GM23338 (cell line): ENCODE measurements at regions not wholly inside any gene's neighbourhood (a gene's known extent, or its start where the extent isn't known, plus 50 kb on each side); places are given as distances from the start of the nearest gene placed in this dataset.

ENCODE experiments used
- ATAC-seq: fragments of 200-7000 bp; cut with Tn5 transposase; 3 replicates; pipeline ENCODE4 v1.9.1; 2020
- DNase-seq: peaks from one replicate; pipeline ENCODE4 v3.0.0-alpha.2; 2015; ENCODE audit warnings: low spot score
- H2AFZ ChIP-seq: fragments of 200-600 bp; sonication (generic); 2 replicates; pipeline ENCODE4 v1.8.0; 2016; ENCODE audit warnings: antibody characterized with exemption, mild to moderate bottlenecking, moderate library complexity
- H3F3A ChIP-seq: fragments of 200-600 bp; sonication (generic); replicated peaks from 2 replicates; pipeline ENCODE4 v1.8.0; 2017; ENCODE audit warnings: antibody characterized with exemption, mixed run types, low read depth
- H3K27ac ChIP-seq: fragments of 200-600 bp; sonication (generic); 2 replicates; pipeline ENCODE4 v1.6.1; 2016; ENCODE audit warnings: low read depth
- H3K27me3 ChIP-seq: fragments of 200-600 bp; sonication (generic); 2 replicates; pipeline ENCODE4 v1.8.0; 2016; ENCODE audit warnings: mild to moderate bottlenecking, mixed run types, moderate library complexity; ENCODE audit not compliant: insufficient read depth
- H3K36me3 ChIP-seq: fragments of 200-600 bp; sonication (generic); 2 replicates; pipeline ENCODE4 v1.8.0; 2016; ENCODE audit warnings: mild to moderate bottlenecking; ENCODE audit not compliant: insufficient read depth
- H3K4me1 ChIP-seq: fragments of 200-600 bp; sonication (generic); 2 replicates; pipeline ENCODE4 v1.8.0; 2016; ENCODE audit warnings: mild to moderate bottlenecking, moderate library complexity; ENCODE audit not compliant: insufficient read depth
- H3K4me2 ChIP-seq: fragments of 200-600 bp; sonication (generic); 2 replicates; pipeline ENCODE4 v1.7.1; 2017; ENCODE audit warnings: mixed run types
- H3K4me3 ChIP-seq: fragments of 200-600 bp; sonication (generic); 2 replicates; pipeline ENCODE4 v1.6.1; 2016; ENCODE audit warnings: mixed run types
- H3K79me2 ChIP-seq: fragments of 200-600 bp; sonication (generic); replicated peaks from 2 replicates; pipeline ENCODE4 v1.8.0; 2017; ENCODE audit warnings: mild to moderate bottlenecking; ENCODE audit not compliant: insufficient read depth
- H3K9me2 ChIP-seq: fragments of 200-600 bp; sonication (generic); 2 replicates; pipeline ENCODE4 v1.8.0; 2017; ENCODE audit not compliant: insufficient read depth
- H4K20me1 ChIP-seq: fragments of 200-600 bp; sonication (generic); replicated peaks from 2 replicates; pipeline ENCODE4 v1.8.0; 2017; ENCODE audit warnings: mild to moderate bottlenecking; ENCODE audit not compliant: insufficient read depth
- H3K27ac Mint-ChIP-seq: 2 replicates; pipeline ENCODE4 v1.8.0; 2020; ENCODE audit warnings: inconsistent platforms, mild to moderate bottlenecking, moderate library complexity, mixed read lengths
- H3K27me3 Mint-ChIP-seq: 3 replicates; pipeline ENCODE4 v1.8.0; 2022; ENCODE audit warnings: low read depth, mild to moderate bottlenecking, moderate library complexity, mixed read lengths, inconsistent platforms; ENCODE audit not compliant: insufficient read depth, poor library complexity
- H3K36me3 Mint-ChIP-seq: 3 replicates; pipeline ENCODE4 v1.8.0; 2021; ENCODE audit warnings: low read depth, mild to moderate bottlenecking, inconsistent platforms, moderate library complexity, mixed read lengths
- H3K4me1 Mint-ChIP-seq: 3 replicates; pipeline ENCODE4 v1.8.0; 2020; ENCODE audit warnings: mild to moderate bottlenecking, inconsistent platforms, mixed read lengths
- H3K4me3 Mint-ChIP-seq: 3 replicates; pipeline ENCODE4 v1.8.0; 2021; ENCODE audit warnings: moderate library complexity, mild to moderate bottlenecking, inconsistent platforms, mixed read lengths
- H3K9me3 Mint-ChIP-seq: 3 replicates; pipeline ENCODE4 v1.8.0; 2020; ENCODE audit warnings: moderate library complexity, mild to moderate bottlenecking, inconsistent platforms, mixed read lengths
- CREB1 ChIP-seq: fragments of 250-450 bp; sonication (Bioruptor Pico); IDR thresholded peaks from 2 replicates; pipeline ENCODE4 v1.5.0; 2020; ENCODE audit warnings: low read depth, mild to moderate bottlenecking, moderate library complexity
- CTCF ChIP-seq, 2 experiments: fragments of 200-600 bp in 1 of 2; sonication (generic) in 1 of 2; conservative IDR thresholded peaks; 2 replicates each; pipeline versions ENCODE4 v1.5.1 to v1.6.1; 2016 to 2017; ENCODE audit warnings: antibody characterized with exemption in 2 of 2, low read depth in 2 of 2, mild to moderate bottlenecking in 2 of 2, moderate library complexity in 1 of 2
- JUNB ChIP-seq: IDR thresholded peaks from one replicate; pipeline ENCODE4 v1.6.1; 2016; ENCODE audit warnings: antibody characterized with exemption; ENCODE audit not compliant: unreplicated experiment
- NANOG ChIP-seq: IDR thresholded peaks from 2 replicates; pipeline ENCODE4 v1.6.1; 2016; ENCODE audit warnings: antibody characterized with exemption, borderline replicate concordance
- POLR2AphosphoS5 ChIP-seq: IDR thresholded peaks from 2 replicates; pipeline ENCODE4 v1.6.1; 2016; ENCODE audit warnings: antibody characterized with exemption, low read depth
- REST ChIP-seq: IDR thresholded peaks from one replicate; pipeline ENCODE4 v1.6.1; 2018; ENCODE audit warnings: antibody characterized with exemption; ENCODE audit not compliant: unreplicated experiment
- STAT1 ChIP-seq: IDR thresholded peaks from one replicate; pipeline ENCODE4 v1.6.1; 2016; ENCODE audit warnings: antibody characterized with exemption; ENCODE audit not compliant: unreplicated experiment
- ZNF114 ChIP-seq: fragments of 250-450 bp; sonication (Bioruptor Pico); IDR thresholded peaks from 2 replicates; pipeline ENCODE4 v1.5.0; 2020; ENCODE audit warnings: mild to moderate bottlenecking, moderate library complexity

- Histone ChIP-seq H3K79me2 (no peaks in the 10 kb centered on the region), H3K4me2 (no peak overlapping the region), H2AFZ (no peak overlapping the region), H3K4me1 (peaks cover 14% of the 10 kb centered on the region), H4K20me1 (no peaks in the 10 kb centered on the region), H3K9me2 (peaks cover 15% of the 10 kb centered on the region; the same call in 1 of the 2 replicates), H3K4me3 (no peak overlapping the region), H3F3A (no peaks in the 10 kb centered on the region), H3K27me3 (no peaks in the 10 kb centered on the region), H3K27ac (no peak overlapping the region), H3K36me3 (no peaks in the 10 kb centered on the region)
- Mint-ChIP-seq H3K36me3 (peaks cover 4% of the 10 kb centered on the region; the same call in 2 of the 3 replicates), H3K27ac (no peak overlapping the region), H3K4me3 (no peak overlapping the region), H3K27me3 (peaks cover 2% of the 10 kb centered on the region), H3K9me3 (no peaks in the 10 kb centered on the region), H3K4me1 (peaks cover 15% of the 10 kb centered on the region; the same call in 2 of the 3 replicates)
- TF ChIP-seq CTCF (conservative IDR thresholded peaks at IDR 0.05; ENCODE audit: low read depth in 2 of 2) (no peak), STAT1 (no peak), JUNB (no peak), REST (no peak), NANOG (no peak), POLR2AphosphoS5 (no peak)
- DNase-seq (no peak), ATAC-seq (no peak)
Observed at GRCh38 chr9:24385077-24385476, 160.6 kb downstream of the IZUMO3 start.

GRCh38 chr9:24382566-24382965, 163.1 kb downstream of the IZUMO3 start:
- no peak overlapping the region for H3K27ac Mint-ChIP-seq
- DNase-seq (no peak), ATAC-seq (no peak)

More at GRCh38 chr9:24382566-24382965, 163.1 kb downstream of the IZUMO3 start:
- H4K20me1 ChIP-seq, result no peaks in the 10 kb centered on the region
- H3K9me2 ChIP-seq, result 0 out of 2 replicates have a peak, but pooled peaks cover 6% of the 10 kb centered on the region
- no peak overlapping the region for H2AFZ ChIP-seq
- H3K36me3 ChIP-seq, result no peaks in the 10 kb centered on the region
- H3K27me3 ChIP-seq, result no peaks in the 10 kb centered on the region
- no peak overlapping the region for H3K4me3 ChIP-seq
- peaks cover 14% of the 10 kb centered on the region for H3K4me1 ChIP-seq
- H3F3A ChIP-seq, result no peaks in the 10 kb centered on the region
- Mint-ChIP-seq H3K9me3 (peaks cover 15% of the 10 kb centered on the region), H3K4me1 (peaks cover 17% of the 10 kb centered on the region; the same call in 2 of the 3 replicates), H3K36me3 (peaks cover 19% of the 10 kb centered on the region; the same call in 2 of the 3 replicates), H3K4me3 (no peak overlapping the region), H3K27me3 (peaks cover under 1% of the 10 kb centered on the region)
- H3K27ac ChIP-seq, result no peak overlapping the region
- H3K4me2 ChIP-seq, result no peak overlapping the region
- TF ChIP-seq REST, result no peak
- TF ChIP-seq ZNF114, result no peak
- TF ChIP-seq JUNB, result no peak
- no peak for TF ChIP-seq CREB1
- no peak for TF ChIP-seq NANOG
- H3K79me2 ChIP-seq, result no peaks in the 10 kb centered on the region
